ENCODE measurements at regions not wholly inside any gene's neighbourhood (a gene's known extent, or its start where the extent isn't known, plus 50 kb on each side); places are given as distances from the start of the nearest gene placed in this dataset.

DNA sequence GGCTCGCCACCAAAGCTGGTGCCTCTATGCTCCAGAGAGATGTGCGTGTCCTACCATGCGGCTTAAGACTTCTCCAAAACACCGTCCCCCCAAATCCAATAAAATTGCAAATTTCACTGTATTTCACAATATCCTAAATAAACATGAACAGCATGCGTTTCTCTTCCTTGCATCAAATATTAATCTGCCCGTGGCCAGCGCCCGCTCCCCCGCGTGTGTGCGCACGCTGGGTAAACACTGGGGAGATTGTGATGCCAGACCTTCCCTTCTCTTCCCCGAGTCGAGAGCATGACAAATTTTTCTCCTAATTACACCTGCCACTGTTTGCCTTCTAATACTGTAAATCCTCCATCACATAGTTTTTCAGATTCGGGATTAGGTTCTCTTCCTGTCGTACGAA, 148.1 kb downstream of the MRM1 start:
- TF ChIP-seq ZIC2 (tag by site-specific recombination; IDR thresholded peaks at IDR 0.05): peak; percentile 75
- TF ChIP-seq ZNF843 (tag by site-specific recombination; IDR thresholded peaks at IDR 0.05): no peak
- POLR2A ChIA-PET: no interaction called here
- Histone ChIP-seq H3K4me1 (ENCODE audit: control insufficient read depth, insufficient read depth, low read length) (no peaks in the 10 kb centered on the region; the same call in 1 of the 2 replicates), H3K27ac (ENCODE audit: extremely low read depth, low read depth, low read length) (no peak overlapping the region), H3K9me3 (ENCODE audit: control insufficient read depth, insufficient read depth, low read depth, low read length) (no peaks in the 10 kb centered on the region), H3K36me3 (ENCODE audit: control insufficient read depth in 2 of 2, insufficient read depth in 1 of 2, low read length in 2 of 2) (no peaks in the 10 kb centered on the region), H3K4me3 (ENCODE audit: low read depth, low read length) (no peak overlapping the region)
- CTCF ChIA-PET: interaction anchor here (0.5 kb wide), 2 partner anchors 23 to 133 kb away, joined by 3 read pairs; no protein-coding TSS in a partner anchor

DNA sequence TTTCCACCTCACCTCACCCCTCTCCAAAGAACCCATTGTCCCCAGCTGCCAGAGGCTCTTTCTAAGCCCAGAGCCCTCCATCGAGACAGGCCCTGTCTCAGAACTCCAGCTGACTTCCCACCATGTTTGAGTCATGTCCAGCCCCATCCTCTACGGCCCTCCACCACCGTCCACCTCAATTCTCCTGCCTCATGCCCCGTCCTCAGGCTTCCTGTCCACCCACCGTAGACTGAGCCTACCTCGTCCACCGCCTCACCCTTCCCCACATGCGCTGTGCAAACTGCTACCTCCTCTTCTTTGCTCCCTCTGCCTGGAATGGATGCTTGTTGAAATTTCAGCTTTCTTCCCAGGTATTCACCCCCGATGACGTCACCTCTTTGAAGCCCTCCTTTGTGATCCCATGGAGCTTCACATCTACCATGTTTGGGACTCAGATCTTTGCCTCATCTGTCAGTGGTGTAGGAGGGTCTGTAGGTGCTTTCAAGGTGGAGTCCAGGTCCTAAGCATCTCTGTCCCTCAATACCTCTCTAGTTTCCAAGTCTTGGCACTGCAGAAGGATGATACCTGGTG, 149.0 kb downstream of the MRM1 start:
- ChIA-PET POLR2A (no interaction called here), CTCF (interaction anchor here (0.6 kb wide), 1 partner anchor 51 kb away, joined by 3 read pairs; no protein-coding TSS in a partner anchor)
- Histone ChIP-seq H3K4me3 (ENCODE audit: low read depth, low read length) (no peak overlapping the region), H3K27ac (ENCODE audit: extremely low read depth, low read depth, low read length) (no peak overlapping the region), H3K4me1 (ENCODE audit: control insufficient read depth, insufficient read depth, low read length) (no peaks in the 10 kb centered on the region; the same call in 1 of the 2 replicates), H3K9me3 (ENCODE audit: control insufficient read depth, insufficient read depth, low read depth, low read length) (no peaks in the 10 kb centered on the region), H3K36me3 (ENCODE audit: control insufficient read depth in 2 of 2, insufficient read depth in 1 of 2, low read length in 2 of 2) (no peaks in the 10 kb centered on the region)
- TF ChIP-seq MZF1 (tag by site-specific recombination; IDR thresholded peaks at IDR 0.05; ENCODE audit: borderline replicate concordance) (no peak), ZNF623 (tag by site-specific recombination; IDR thresholded peaks at IDR 0.05) (no peak), ZNF239 (tag by site-specific recombination; IDR thresholded peaks at IDR 0.05) (no peak), ZNF394 (tag by site-specific recombination; IDR thresholded peaks at IDR 0.05; ENCODE audit: borderline replicate concordance) (no peak), KLF8 (tag by site-specific recombination; IDR thresholded peaks at IDR 0.05) (no peak), ZNF571 (tag by site-specific recombination; IDR thresholded peaks at IDR 0.05) (0 out of 2 replicates have a peak, but pooled peaks have one; percentile 14)
- TF ChIP-seq, protein P1, sequence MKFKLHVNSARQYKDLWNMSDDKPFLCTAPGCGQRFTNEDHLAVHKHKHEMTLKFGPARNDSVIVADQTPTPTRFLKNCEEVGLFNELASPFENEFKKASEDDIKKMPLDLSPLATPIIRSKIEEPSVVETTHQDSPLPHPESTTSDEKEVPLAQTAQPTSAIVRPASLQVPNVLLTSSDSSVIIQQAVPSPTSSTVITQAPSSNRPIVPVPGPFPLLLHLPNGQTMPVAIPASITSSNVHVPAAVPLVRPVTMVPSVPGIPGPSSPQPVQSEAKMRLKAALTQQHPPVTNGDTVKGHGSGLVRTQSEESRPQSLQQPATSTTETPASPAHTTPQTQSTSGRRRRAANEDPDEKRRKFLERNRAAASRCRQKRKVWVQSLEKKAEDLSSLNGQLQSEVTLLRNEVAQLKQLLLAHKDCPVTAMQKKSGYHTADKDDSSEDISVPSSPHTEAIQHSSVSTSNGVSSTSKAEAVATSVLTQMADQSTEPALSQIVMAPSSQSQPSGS (tag by site-specific recombination; IDR thresholded peaks at IDR 0.05; ENCODE audit: low read depth): 0 out of 2 replicates have a peak, but pooled peaks have one; percentile 23
- TF ChIP-seq, protein P2, sequence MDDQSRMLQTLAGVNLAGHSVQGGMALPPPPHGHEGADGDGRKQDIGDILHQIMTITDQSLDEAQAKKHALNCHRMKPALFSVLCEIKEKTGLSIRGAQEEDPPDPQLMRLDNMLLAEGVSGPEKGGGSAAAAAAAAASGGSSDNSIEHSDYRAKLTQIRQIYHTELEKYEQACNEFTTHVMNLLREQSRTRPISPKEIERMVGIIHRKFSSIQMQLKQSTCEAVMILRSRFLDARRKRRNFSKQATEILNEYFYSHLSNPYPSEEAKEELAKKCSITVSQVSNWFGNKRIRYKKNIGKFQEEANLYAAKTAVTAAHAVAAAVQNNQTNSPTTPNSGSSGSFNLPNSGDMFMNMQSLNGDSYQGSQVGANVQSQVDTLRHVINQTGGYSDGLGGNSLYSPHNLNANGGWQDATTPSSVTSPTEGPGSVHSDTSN (CRISPR knock-in tag; IDR thresholded peaks at IDR 0.05): no peak

DNA sequence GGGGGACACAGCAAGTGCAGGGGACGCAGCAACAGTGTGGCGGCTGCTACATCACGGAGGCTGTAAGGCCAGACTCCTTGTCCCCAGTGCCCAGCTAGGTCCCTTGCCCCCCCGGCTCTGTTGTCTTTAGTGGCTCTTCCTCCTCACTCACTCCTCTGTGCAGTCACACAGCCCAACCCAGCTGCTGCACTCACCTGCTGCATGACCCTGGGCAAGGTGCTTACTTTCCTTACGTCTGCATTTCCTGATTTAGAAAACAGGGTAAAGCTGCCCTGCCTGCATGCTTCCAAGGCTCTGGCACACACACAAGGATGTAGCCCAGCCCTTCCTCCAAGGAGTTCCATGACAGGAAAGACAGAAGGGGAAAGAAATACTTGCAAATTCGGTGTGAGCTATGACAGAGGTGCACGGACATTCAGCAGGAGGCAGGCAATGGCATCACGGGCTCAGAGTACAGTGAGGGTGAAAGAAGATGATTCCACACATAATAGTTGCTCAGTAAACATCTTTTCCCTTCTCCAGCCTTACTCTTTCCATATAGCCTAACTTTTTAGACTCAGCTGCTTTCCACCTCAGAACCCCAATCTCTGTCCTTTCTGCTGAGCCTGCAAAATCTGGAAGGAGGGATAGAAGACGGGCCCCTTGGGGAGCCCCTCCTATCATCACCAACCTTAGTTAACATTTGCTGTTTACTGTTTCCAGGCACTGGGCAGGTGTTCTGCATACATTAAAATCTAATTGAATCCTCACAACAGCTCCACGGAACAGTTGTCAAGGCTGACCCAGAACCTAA, 150.9 kb downstream of the MRM1 start:
- Histone ChIP-seq H3K9me3 (ENCODE audit: control insufficient read depth, insufficient read depth, low read depth, low read length) (no peaks in the 10 kb centered on the region), H3K4me1 (ENCODE audit: control insufficient read depth, insufficient read depth, low read length) (no peaks in the 10 kb centered on the region; the same call in 1 of the 2 replicates), H3K36me3 (ENCODE audit: control insufficient read depth in 2 of 2, insufficient read depth in 1 of 2, low read length in 2 of 2) (no peaks in the 10 kb centered on the region), H3K27ac (ENCODE audit: extremely low read depth, low read depth, low read length) (no peak overlapping the region), H3K4me3 (ENCODE audit: low read depth, low read length) (no peak overlapping the region)
- no peak for TF ChIP-seq ZNF571 (tag by site-specific recombination; IDR thresholded peaks at IDR 0.05)
- TF ChIP-seq ZNF664 (tag by site-specific recombination; IDR thresholded peaks at IDR 0.05): peak; percentile 95
- no peak for TF ChIP-seq ZNF391 (tag by site-specific recombination; IDR thresholded peaks at IDR 0.05; ENCODE audit: borderline replicate concordance, low read depth)
- TF ChIP-seq IKZF3 (tag by site-specific recombination; IDR thresholded peaks at IDR 0.05): no peak
- ChIA-PET CTCF (interaction anchor here (0.6 to 1.0 kb wide), 5 partner anchors 149 to 465 kb away, joined by 3 to 4 read pairs (median 3); no protein-coding TSS in a partner anchor), POLR2A (interaction anchor here (0.7 kb wide), 1 partner anchor 94 kb away, joined by 3 read pairs; no protein-coding TSS in a partner anchor)

DNA sequence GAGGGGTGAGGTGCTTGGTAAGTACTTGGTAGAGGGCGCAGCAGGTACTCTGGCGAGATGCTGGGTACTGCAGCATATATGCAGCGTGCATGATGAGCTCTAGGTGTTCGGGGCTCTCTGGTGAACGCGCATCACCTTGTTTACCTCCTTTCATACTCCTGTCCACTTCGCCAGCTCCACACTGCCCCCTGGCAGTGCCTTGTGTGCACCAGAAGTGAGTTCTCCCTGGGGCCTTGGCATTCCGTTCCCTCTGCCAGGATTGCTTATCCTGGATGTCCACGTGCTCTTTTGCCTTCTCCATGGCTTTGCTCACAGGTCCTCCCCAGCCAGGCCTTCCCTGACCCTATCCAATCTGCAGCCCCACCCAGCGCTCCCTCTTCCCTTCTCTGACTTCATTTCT, 154.2 kb downstream of the MRM1 start:
- POLR2A ChIA-PET: interaction anchor here (0.7 kb wide), 1 partner anchor 63 kb away, joined by 5 read pairs; no protein-coding TSS in a partner anchor
- CTCF ChIA-PET: interaction anchor here (0.6 to 2.4 kb wide), 15 partner anchors 8 to 190 kb away, joined by 3 to 14 read pairs (median 4); no protein-coding TSS in a partner anchor
- no peak for TF ChIP-seq ZBTB48 (tag by site-specific recombination; IDR thresholded peaks at IDR 0.05)
- TF ChIP-seq ZNF292 (tag by site-specific recombination; IDR thresholded peaks at IDR 0.05; ENCODE audit: borderline replicate concordance, low read depth): no peak
- TF ChIP-seq, protein P3, sequence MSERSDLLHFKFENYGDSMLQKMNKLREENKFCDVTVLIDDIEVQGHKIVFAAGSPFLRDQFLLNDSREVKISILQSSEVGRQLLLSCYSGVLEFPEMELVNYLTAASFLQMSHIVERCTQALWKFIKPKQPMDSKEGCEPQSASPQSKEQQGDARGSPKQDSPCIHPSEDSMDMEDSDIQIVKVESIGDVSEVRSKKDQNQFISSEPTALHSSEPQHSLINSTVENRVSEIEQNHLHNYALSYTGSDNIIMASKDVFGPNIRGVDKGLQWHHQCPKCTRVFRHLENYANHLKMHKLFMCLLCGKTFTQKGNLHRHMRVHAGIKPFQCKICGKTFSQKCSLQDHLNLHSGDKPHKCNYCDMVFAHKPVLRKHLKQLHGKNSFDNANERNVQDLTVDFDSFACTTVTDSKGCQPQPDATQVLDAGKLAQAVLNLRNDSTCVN (tag by site-specific recombination; optimal IDR thresholded peaks at IDR 0.05): peak; percentile 19
- TF ChIP-seq ZNF830 (tag by site-specific recombination; IDR thresholded peaks at IDR 0.05; ENCODE audit: low read depth): no peak
- no peak for TF ChIP-seq ZNF623 (tag by site-specific recombination; IDR thresholded peaks at IDR 0.05)
- no peak for TF ChIP-seq ZNF48 (tag by site-specific recombination; IDR thresholded peaks at IDR 0.05)
- TF ChIP-seq ZNF394 (tag by site-specific recombination; IDR thresholded peaks at IDR 0.05; ENCODE audit: borderline replicate concordance): no peak
- no peak for TF ChIP-seq KLF7 (tag by site-specific recombination; IDR thresholded peaks at IDR 0.05; ENCODE audit: borderline replicate concordance)
- no peak for TF ChIP-seq BCL11A (tag by site-specific recombination; IDR thresholded peaks at IDR 0.05; ENCODE audit: low read depth)
- TF ChIP-seq ZNF558 (tag by site-specific recombination; IDR thresholded peaks at IDR 0.05): no peak
- no peak for TF ChIP-seq ZNF433 (tag by site-specific recombination; IDR thresholded peaks at IDR 0.05; ENCODE audit: low read depth)

More for the DNA sequence above, 154.2 kb downstream of the MRM1 start:
- Histone ChIP-seq H3K9me3 (ENCODE audit: control insufficient read depth, insufficient read depth, low read depth, low read length) (no peaks in the 10 kb centered on the region), H3K27ac (ENCODE audit: extremely low read depth, low read depth, low read length) (no peak overlapping the region), H3K4me1 (ENCODE audit: control insufficient read depth, insufficient read depth, low read length) (no peaks in the 10 kb centered on the region), H3K4me3 (ENCODE audit: low read depth, low read length) (no peak overlapping the region), H3K36me3 (ENCODE audit: control insufficient read depth in 2 of 2, insufficient read depth in 1 of 2, low read length in 2 of 2) (no peaks in the 10 kb centered on the region)

Data from HEK293 (cell line).